H9 (cell line): ENCODE measurements at regions not wholly inside any gene's neighbourhood (a gene's known extent, or its start where the extent isn't known, plus 50 kb on each side); places are given as distances from the start of the nearest gene placed in this dataset.

Experiments
- DNase-seq: peaks from one replicate; pipeline ENCODE4 v3.0.0-alpha.2; 2017
- H2AFZ ChIP-seq: one replicate; pipeline ENCODE4 v1.6.1; 2013; ENCODE audit warnings: mild to moderate bottlenecking, low read length, control low read depth, moderate library complexity
- H2AK5ac ChIP-seq: 2 replicates; pipeline ENCODE4 v1.6.1; 2013; ENCODE audit warnings: low read length, control low read depth, mixed read lengths; ENCODE audit not compliant: insufficient read length
- H2BK120ac ChIP-seq: one replicate; pipeline ENCODE4 v1.6.1; 2013; ENCODE audit warnings: low read depth, mild to moderate bottlenecking, low read length, control low read depth, inconsistent platforms; ENCODE audit not compliant: poor library complexity, severe bottlenecking
- H2BK12ac ChIP-seq: 2 replicates; pipeline ENCODE4 v1.6.1; 2013; ENCODE audit warnings: low read length, control low read depth, mixed read lengths, low read depth; ENCODE audit not compliant: insufficient read length
- H2BK15ac ChIP-seq: 2 replicates; pipeline ENCODE4 v1.6.1; 2013; ENCODE audit warnings: low read depth, low read length, control low read depth
- H2BK20ac ChIP-seq: one replicate; pipeline ENCODE4 v1.6.1; 2013; ENCODE audit warnings: low read depth, mild to moderate bottlenecking, low read length, control low read depth, inconsistent platforms; ENCODE audit not compliant: poor library complexity, severe bottlenecking
- H2BK5ac ChIP-seq: 2 replicates; pipeline ENCODE4 v1.6.1; 2013; ENCODE audit warnings: low read length, control low read depth, mixed read lengths; ENCODE audit not compliant: insufficient read length
- H3K14ac ChIP-seq: 2 replicates; pipeline ENCODE4 v1.6.1; 2013; ENCODE audit warnings: low read length, control low read depth; ENCODE audit not compliant: insufficient read depth
- H3K18ac ChIP-seq: 2 replicates; pipeline ENCODE4 v1.6.1; 2013; ENCODE audit warnings: low read depth, mild to moderate bottlenecking, mixed read lengths, low read length, control low read depth; ENCODE audit not compliant: insufficient read length
- H3K23ac ChIP-seq: 2 replicates; pipeline ENCODE4 v1.6.1; 2013; ENCODE audit warnings: low read length, control low read depth, mixed read lengths, low read depth; ENCODE audit not compliant: insufficient read length
- H3K23me2 ChIP-seq: 2 replicates; pipeline ENCODE4 v1.6.1; 2013; ENCODE audit warnings: low read depth, mild to moderate bottlenecking, mixed read lengths, low read length, control low read depth; ENCODE audit not compliant: insufficient read length, poor library complexity, severe bottlenecking
- H3K27ac ChIP-seq: 2 replicates; pipeline ENCODE4 v1.5.1; 2013; ENCODE audit warnings: low read length, control low read depth, mixed read lengths, low read depth; ENCODE audit not compliant: insufficient read length
- H3K27me3 ChIP-seq: 2 replicates; pipeline ENCODE4 v1.6.1; 2013; ENCODE audit warnings: low read length, control low read depth, inconsistent platforms; ENCODE audit not compliant: insufficient read depth
- H3K4ac ChIP-seq: 2 replicates; pipeline ENCODE4 v1.6.1; 2013; ENCODE audit warnings: low read depth, mild to moderate bottlenecking, control low read depth, inconsistent platforms, low read length, moderate library complexity
- H3K4me1 ChIP-seq: 2 replicates; pipeline ENCODE4 v1.6.1; 2013; ENCODE audit warnings: low read length, control low read depth, inconsistent platforms; ENCODE audit not compliant: insufficient read depth
- H3K4me2 ChIP-seq: 2 replicates; pipeline ENCODE4 v1.6.1; 2013; ENCODE audit warnings: low read length, control low read depth, mixed read lengths; ENCODE audit not compliant: insufficient read length, insufficient read depth
- H3K56ac ChIP-seq: 2 replicates; pipeline ENCODE4 v1.6.1; 2013; ENCODE audit warnings: low read depth, mild to moderate bottlenecking, mixed read lengths, low read length, control low read depth; ENCODE audit not compliant: insufficient read length
- H3K79me1 ChIP-seq: 2 replicates; pipeline ENCODE4 v1.6.1; 2013; ENCODE audit warnings: low read depth, mild to moderate bottlenecking, moderate library complexity, low read length, control low read depth, inconsistent platforms; ENCODE audit not compliant: insufficient read depth, poor library complexity, severe bottlenecking
- H3K79me2 ChIP-seq: 2 replicates; pipeline ENCODE4 v1.6.1; 2013; ENCODE audit warnings: low read length, control low read depth, inconsistent platforms; ENCODE audit not compliant: insufficient read depth
- H3K9ac ChIP-seq: 2 replicates; pipeline ENCODE4 v1.6.1; 2013; ENCODE audit warnings: low read length, control low read depth, mixed read lengths; ENCODE audit not compliant: insufficient read length; ENCODE audit errors: extremely low read depth
- H3K9me3 ChIP-seq: one replicate; pipeline ENCODE4 v1.6.1; 2013; ENCODE audit warnings: low read depth, low read length, inconsistent platforms; ENCODE audit not compliant: control insufficient read depth
- H3T11ph ChIP-seq: one replicate; pipeline ENCODE4 v1.6.1; 2013; ENCODE audit warnings: mild to moderate bottlenecking, low read length, control low read depth, inconsistent platforms
- H4K20me1 ChIP-seq: one replicate; pipeline ENCODE4 v1.6.1; 2013; ENCODE audit not compliant: control insufficient read depth, insufficient read length, insufficient read depth
- H4K5ac ChIP-seq: 2 replicates; pipeline ENCODE4 v1.6.1; 2013; ENCODE audit warnings: low read depth, mild to moderate bottlenecking, mixed read lengths, low read length, control low read depth; ENCODE audit not compliant: insufficient read length
- H4K8ac ChIP-seq: replicated peaks from 2 replicates; pipeline ENCODE4 v1.6.1; 2013; ENCODE audit warnings: low read length, control low read depth, mixed read lengths, low read depth; ENCODE audit not compliant: insufficient read length
- H4K91ac ChIP-seq: 2 replicates; pipeline ENCODE4 v1.6.1; 2013; ENCODE audit warnings: low read depth, mild to moderate bottlenecking, moderate library complexity, mixed read lengths, low read length, control low read depth; ENCODE audit not compliant: insufficient read length
- H3K27ac Mint-ChIP-seq, 3 experiments: 2 replicates in 2 of 3; 3 replicates in 1 of 3; pipeline ENCODE4 v1.8.0; 2020 to 2021; ENCODE audit warnings: mixed read lengths in 3 of 3, mild to moderate bottlenecking in 1 of 3, moderate library complexity in 1 of 3
- H3K27me3 Mint-ChIP-seq: 2 replicates; pipeline ENCODE4 v1.8.0; 2021; ENCODE audit warnings: low read depth, mild to moderate bottlenecking, moderate library complexity, mixed read lengths
- H3K36me3 Mint-ChIP-seq, 3 experiments: 2 replicates in 2 of 3; 3 replicates in 1 of 3; pipeline ENCODE4 v1.8.0; 2020 to 2021; ENCODE audit warnings: low read depth in 3 of 3, mixed read lengths in 3 of 3; ENCODE audit not compliant: insufficient read depth in 1 of 3
- H3K4me1 Mint-ChIP-seq, 2 experiments: 2 replicates each; pipeline ENCODE4 v1.8.0; 2020; ENCODE audit warnings: mixed read lengths in 2 of 2
- H3K4me3 Mint-ChIP-seq, 2 experiments: 2 replicates in 1 of 2; 3 replicates in 1 of 2; pipeline ENCODE4 v1.8.0; 2020 to 2021; ENCODE audit warnings: mild to moderate bottlenecking in 2 of 2, mixed read lengths in 2 of 2, moderate library complexity in 1 of 2
- H3K9me3 Mint-ChIP-seq, 2 experiments: 2 replicates in 1 of 2; 3 replicates in 1 of 2; pipeline ENCODE4 v1.8.0; 2020; ENCODE audit warnings: mild to moderate bottlenecking in 2 of 2, mixed read lengths in 2 of 2, moderate library complexity in 1 of 2
- TF ChIP-seq, protein P1 (sequence below): fragments of 200-600 bp; sonication (generic); conservative IDR thresholded peaks from 3 replicates; pipeline ENCODE4 v1.8.0; 2021; ENCODE audit warnings: antibody characterized with exemption, mild to moderate bottlenecking

DNA sequence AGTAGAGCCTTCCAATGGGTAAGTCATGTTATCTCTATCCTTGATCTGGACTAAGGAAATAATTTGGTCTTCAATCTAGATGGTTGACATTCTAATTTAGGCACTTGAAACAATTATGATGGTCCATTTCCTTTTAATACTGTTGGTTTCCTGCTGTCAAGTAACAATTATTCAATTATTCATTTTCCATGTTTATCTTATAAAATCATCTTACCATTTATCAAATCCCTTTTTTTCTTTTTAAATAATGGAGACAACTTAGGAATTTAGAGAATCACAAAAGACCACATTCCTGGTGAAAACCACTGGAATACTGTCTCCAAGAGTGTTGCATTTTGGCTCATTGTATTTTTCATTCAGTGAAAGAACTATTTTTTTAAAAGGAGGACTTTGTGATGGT lies 148.7 kb upstream of the CTSO start:
- no peak overlapping the region for H3K27ac ChIP-seq
- H3K9me3 ChIP-seq: no peaks in the 10 kb centered on the region
- no peak overlapping the region for H2BK15ac ChIP-seq
- H2BK5ac ChIP-seq: no peak overlapping the region
- H2BK12ac ChIP-seq: no peak overlapping the region
- no peak overlapping the region for H3K18ac ChIP-seq
- H3K23ac ChIP-seq: no peak overlapping the region
- H3K27ac Mint-ChIP-seq: no peak overlapping the region
- H3K4me2 ChIP-seq: no peak overlapping the region
- TF ChIP-seq, protein P1, sequence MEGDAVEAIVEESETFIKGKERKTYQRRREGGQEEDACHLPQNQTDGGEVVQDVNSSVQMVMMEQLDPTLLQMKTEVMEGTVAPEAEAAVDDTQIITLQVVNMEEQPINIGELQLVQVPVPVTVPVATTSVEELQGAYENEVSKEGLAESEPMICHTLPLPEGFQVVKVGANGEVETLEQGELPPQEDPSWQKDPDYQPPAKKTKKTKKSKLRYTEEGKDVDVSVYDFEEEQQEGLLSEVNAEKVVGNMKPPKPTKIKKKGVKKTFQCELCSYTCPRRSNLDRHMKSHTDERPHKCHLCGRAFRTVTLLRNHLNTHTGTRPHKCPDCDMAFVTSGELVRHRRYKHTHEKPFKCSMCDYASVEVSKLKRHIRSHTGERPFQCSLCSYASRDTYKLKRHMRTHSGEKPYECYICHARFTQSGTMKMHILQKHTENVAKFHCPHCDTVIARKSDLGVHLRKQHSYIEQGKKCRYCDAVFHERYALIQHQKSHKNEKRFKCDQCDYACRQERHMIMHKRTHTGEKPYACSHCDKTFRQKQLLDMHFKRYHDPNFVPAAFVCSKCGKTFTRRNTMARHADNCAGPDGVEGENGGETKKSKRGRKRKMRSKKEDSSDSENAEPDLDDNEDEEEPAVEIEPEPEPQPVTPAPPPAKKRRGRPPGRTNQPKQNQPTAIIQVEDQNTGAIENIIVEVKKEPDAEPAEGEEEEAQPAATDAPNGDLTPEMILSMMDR: no peak
- H3K36me3 Mint-ChIP-seq: peaks cover 0 to 3% (median 2%) of the 10 kb centered on the region in 3 experiments; a peak in 4 of 7 replicates
- H3K9ac ChIP-seq: no peak overlapping the region
- H4K5ac ChIP-seq: no peak overlapping the region
- no peaks in the 10 kb centered on the region for H4K20me1 ChIP-seq
- no peak overlapping the region for H4K8ac ChIP-seq
- H3K79me2 ChIP-seq: no peaks in the 10 kb centered on the region
- H3K4me1 Mint-ChIP-seq: peaks cover 0 to 8% of the 10 kb centered on the region in 2 experiments; a peak in 1 of 4 replicates
- H3K4me3 Mint-ChIP-seq: no peak overlapping the region
- H2BK20ac ChIP-seq: no peak overlapping the region
- no peaks in the 10 kb centered on the region for H3K4me1 ChIP-seq
- no peaks in the 10 kb centered on the region for H3K79me1 ChIP-seq
- H4K91ac ChIP-seq: no peak overlapping the region
- no peak overlapping the region for H2AK5ac ChIP-seq
- H3T11ph ChIP-seq: no peak overlapping the region
- no peak overlapping the region for H3K4ac ChIP-seq
- no peaks in the 10 kb centered on the region for H3K27me3 Mint-ChIP-seq
- peaks cover 0 to 3% of the 10 kb centered on the region in 2 experiments; a peak in 2 of 5 replicates for H3K9me3 Mint-ChIP-seq
- H3K23me2 ChIP-seq: no peaks in the 10 kb centered on the region
- no peaks in the 10 kb centered on the region for H3K27me3 ChIP-seq
- H3K56ac ChIP-seq: no peak overlapping the region
- no peak overlapping the region for H3K14ac ChIP-seq
- DNase-seq: no peak
- H2BK120ac ChIP-seq: no peak overlapping the region
- H2AFZ ChIP-seq: no peak overlapping the region
